ENCODE measurements at regions not wholly inside any gene's neighbourhood (a gene's known extent, or its start where the extent isn't known, plus 50 kb on each side); places are given as distances from the start of the nearest gene placed in this dataset.
A peak's percentile ranks its signal among the peaks of the same experiment; 100 is the strongest.
"Not testable (repeated sequence)": the region's sequence is repeated elsewhere in the genome, so short reads cannot be mapped to it uniquely, and the experiment has no call there.

- Histone ChIP-seq H3K27ac (no peak overlapping the region), H3K4me1 (no peaks in the 10 kb centered on the region), H3K9me3 (no peaks in the 10 kb centered on the region), H3K4me3 (no peak overlapping the region), H3K27me3 (no peaks in the 10 kb centered on the region), H3K36me3 (no peaks in the 10 kb centered on the region)
- intact Hi-C loops (cut with DNase I): no loop called here
- no peak for TF ChIP-seq CTCF (IDR thresholded peaks at IDR 0.05)
- no peak for DNase-seq (ENCODE audit: low spot score in 2 of 2)
Observed at GRCh38 chr5:54868511-54869483, 116.6 kb downstream of the ESM1 start.

GRCh38 chr5:54867310-54867944 lies 118.0 kb downstream of the ESM1 start:
- no peak for DNase-seq (ENCODE audit: low spot score in 2 of 2)
- Histone ChIP-seq H3K4me1 (no peaks in the 10 kb centered on the region), H3K27me3 (no peaks in the 10 kb centered on the region), H3K36me3 (no peaks in the 10 kb centered on the region), H3K4me3 (peak overlapping the region; percentile 28 to 50), H3K27ac (no peak overlapping the region), H3K9me3 (no peaks in the 10 kb centered on the region)
- TF ChIP-seq CTCF (IDR thresholded peaks at IDR 0.05): peak; percentile 51 to 68 (median 63)
- intact Hi-C loops (cut with DNase I): loop anchor here (1.0 kb wide), 2 partner anchors 22 to 350 kb away; partner anchors contain the start of gene SNX18

- H3K9me3 ChIP-seq; H3K27me3 ChIP-seq; H3K36me3 ChIP-seq; intact Hi-C loops (cut with DNase I); H3K4me3 ChIP-seq; DNase-seq (ENCODE audit: low spot score in 2 of 2); H3K4me1 ChIP-seq; H3K27ac ChIP-seq: not testable (repeated sequence)
Observed at GRCh38 chr5:54864911-54865515, 120.4 kb downstream of the ESM1 start.

GRCh38 chr5:54862036-54862435 lies 123.4 kb downstream of the ESM1 start:
- Histone ChIP-seq H3K36me3 (no peaks in the 10 kb centered on the region), H3K27ac (no peak overlapping the region), H3K27me3 (no peaks in the 10 kb centered on the region), H3K4me1 (no peaks in the 10 kb centered on the region), H3K9me3 (peaks cover 5 to 17% of the 10 kb centered on the region in 2 donors), H3K4me3 (no peak overlapping the region)
- TF ChIP-seq CTCF (IDR thresholded peaks at IDR 0.05): no peak
- DNase-seq (ENCODE audit: low spot score in 2 of 2): no peak
- intact Hi-C loops (cut with DNase I): no loop called here

GRCh38 chr5:54861212-54861894 lies 124.0 kb downstream of the ESM1 start:
- DNase-seq (ENCODE audit: low spot score in 2 of 2): no peak
- H3K27me3 ChIP-seq: no peaks in the 10 kb centered on the region
- peaks cover 5 to 17% of the 10 kb centered on the region in 2 donors for H3K9me3 ChIP-seq
- no peak overlapping the region for H3K4me3 ChIP-seq
- no peaks in the 10 kb centered on the region for H3K36me3 ChIP-seq
- H3K27ac ChIP-seq: no peak overlapping the region
- intact Hi-C loops (cut with DNase I): no loop called here
- TF ChIP-seq CTCF (IDR thresholded peaks at IDR 0.05): no peak
- H3K4me1 ChIP-seq: no peaks in the 10 kb centered on the region
